HG03108 (cell line): ENCODE measurements at regions not wholly inside any gene's neighbourhood (a gene's known extent, or its start where the extent isn't known, plus 50 kb on each side); places are given as distances from the start of the nearest gene placed in this dataset.

Source experiments
- ATAC-seq: cut with Tn5 transposase; IDR thresholded peaks from one replicate; pipeline ENCODE4 v1.9.1; 2021; ENCODE audit warnings: moderate library complexity; ENCODE audit not compliant: unreplicated experiment

GRCh38 chr2:207286106-207286505 lies 120.4 kb upstream of the KLF7 start:
- ATAC-seq, result no peak

DNA sequence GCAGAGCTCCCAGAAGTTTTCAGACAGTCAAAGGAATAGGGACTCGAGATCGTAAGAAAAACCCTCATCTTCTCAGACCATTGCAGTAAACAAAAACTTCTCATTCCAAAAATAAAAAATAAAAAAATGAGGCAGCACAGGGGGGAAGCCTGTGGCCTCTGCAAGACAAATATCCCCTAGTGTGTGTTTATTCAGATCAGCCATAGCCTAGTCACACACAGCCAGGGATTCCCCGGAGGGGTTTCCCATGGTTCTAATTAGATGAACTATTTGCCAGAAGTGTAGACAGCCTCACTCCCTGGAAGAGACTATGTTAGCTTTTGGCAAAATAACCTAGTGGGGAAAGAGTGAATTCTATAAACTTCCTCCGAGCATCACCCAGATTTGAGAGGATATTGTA lies 122.9 kb upstream of the KLF7 start:
- peak; percentile 47 for ATAC-seq

- no peak for ATAC-seq
Observed at GRCh38 chr2:207289295-207290018, 123.7 kb upstream of the KLF7 start.

DNA sequence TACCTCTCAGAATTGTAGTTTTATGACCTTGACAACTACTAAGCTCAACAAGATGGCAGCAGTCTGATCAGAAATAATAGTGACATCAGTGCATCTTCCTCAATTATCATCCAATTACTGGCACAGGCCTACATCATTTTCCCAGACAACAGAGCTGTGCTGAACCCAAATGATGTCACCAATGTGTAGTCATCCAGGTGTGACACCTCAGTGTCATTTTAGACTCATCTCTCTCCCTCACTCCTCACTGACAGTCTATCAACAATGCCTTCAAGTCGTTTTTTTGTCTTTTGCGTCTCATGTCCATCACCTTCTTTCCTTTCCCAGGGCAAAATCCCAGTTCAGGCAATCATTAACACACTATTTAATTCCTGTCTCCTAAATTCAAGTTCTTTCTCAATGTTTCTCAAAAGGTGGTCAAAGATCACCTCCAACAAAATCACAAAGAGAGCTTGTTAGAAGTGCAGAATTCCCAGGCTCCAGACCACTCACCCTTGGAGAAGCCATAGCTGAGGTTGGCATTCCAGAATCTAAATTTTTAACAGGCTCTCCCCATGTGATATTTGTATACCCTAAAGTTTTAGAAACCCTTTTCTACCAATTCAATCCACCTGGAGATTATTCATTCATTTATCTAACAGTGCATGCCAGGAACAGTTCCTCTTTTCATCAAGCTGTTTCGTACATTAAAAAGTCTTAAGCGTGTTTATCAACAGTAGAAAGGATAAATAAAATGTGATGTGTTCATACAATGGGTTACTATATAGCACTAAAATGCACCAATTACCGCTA lies 125.3 kb upstream of the KLF7 start:
- no peak for ATAC-seq

DNA sequence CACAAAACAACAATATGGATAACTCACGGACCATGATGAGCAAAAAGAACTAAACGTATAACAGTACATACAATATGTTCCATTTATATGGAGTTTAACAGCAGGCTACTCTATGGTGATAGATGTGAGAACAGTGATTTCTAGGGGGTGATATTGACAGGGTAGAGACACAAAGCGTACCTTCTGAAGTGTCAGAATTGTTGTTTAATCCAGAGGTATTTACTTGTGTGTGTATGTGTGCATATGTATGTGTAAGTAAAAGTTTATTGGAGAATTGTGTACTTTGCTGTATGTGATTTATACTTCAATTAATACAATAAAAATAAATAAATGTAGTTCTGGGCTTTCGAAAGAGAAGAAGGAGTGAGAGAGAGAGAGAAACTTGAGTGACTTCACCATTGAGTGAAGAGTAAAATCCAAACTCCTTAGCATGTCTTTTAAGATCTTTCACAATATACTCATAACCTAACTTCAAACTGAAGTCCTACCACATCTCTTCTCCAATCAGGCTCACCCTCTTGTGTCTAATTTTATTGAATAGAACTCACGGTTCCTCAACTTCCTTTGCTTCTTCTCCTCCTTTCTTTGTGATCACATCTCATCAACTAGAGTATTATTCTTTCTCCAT lies 126.0 kb upstream of the KLF7 start:
- no peak for ATAC-seq

DNA sequence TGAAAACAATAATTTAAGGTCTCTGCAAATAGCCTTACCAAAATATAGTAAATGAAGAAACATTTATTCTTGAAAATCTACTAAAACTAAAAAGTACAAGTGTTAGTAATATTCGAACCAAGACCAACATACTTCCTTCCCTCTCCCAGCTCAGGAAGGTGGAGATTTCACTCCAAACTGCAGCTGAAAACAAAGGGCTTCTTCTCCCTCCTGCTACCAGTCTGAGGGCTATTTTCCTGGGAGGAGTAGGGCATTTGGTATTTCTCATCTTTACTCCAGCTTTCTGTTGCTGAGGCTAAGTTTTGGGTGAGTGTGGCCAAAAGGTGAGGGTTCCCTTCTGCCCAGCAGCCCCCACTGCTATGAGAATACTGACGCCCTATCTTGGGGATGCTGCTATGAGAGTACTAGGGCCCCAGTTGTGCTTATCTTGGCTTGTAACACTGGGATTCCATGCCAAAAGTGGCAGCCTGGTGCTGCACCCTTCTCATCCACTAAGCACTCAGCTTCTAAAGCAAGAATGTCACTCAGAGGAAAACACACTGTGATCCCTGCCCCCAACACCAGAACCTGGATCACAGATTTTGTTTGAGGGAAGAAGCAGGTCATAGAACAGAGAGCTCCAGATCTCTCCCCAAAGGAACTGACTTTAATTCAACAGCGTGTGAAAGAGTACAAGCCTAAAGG lies 130.7 kb upstream of the KLF7 start:
- ATAC-seq, result no peak

DNA sequence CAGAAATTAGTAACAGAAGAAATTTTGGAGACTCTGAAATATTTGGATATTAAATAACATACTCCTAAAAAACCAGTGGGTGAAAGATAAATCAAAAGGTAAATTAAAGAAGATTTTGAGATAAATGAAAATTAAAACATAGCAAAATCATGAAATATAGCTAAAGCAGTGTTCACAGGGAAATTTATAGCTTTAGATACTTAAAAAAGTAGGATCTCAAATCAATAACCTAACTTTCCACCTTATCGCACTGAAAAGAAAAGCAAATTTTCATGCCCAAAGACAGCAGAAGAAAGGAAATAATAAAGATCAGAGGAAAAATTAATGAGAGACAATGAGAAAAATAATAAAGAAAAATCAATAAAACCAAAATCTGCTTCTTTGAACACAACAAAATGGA lies 135.1 kb upstream of the KLF7 start:
- no peak for ATAC-seq

DNA sequence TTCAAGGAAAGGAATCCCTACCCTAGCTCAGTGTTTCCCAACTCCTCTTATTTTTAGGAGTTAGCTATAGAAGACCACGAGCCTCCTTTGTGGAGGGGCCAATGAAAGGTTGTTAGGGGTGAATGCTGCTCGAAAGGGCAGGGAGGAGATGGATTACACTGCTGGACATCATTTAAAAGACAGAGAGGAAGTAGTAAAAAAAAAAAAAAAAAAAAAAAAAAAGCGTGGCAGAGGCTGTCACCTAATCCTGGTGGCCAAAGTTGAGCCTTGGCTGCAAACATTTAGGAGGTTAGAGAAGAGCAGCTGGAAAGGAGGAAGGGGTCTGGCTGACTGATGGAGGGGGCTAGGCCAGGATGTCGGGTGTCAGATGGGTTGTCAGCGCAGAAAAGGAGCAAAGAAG lies 139.0 kb upstream of the KLF7 start:
- ATAC-seq, result no peak

DNA sequence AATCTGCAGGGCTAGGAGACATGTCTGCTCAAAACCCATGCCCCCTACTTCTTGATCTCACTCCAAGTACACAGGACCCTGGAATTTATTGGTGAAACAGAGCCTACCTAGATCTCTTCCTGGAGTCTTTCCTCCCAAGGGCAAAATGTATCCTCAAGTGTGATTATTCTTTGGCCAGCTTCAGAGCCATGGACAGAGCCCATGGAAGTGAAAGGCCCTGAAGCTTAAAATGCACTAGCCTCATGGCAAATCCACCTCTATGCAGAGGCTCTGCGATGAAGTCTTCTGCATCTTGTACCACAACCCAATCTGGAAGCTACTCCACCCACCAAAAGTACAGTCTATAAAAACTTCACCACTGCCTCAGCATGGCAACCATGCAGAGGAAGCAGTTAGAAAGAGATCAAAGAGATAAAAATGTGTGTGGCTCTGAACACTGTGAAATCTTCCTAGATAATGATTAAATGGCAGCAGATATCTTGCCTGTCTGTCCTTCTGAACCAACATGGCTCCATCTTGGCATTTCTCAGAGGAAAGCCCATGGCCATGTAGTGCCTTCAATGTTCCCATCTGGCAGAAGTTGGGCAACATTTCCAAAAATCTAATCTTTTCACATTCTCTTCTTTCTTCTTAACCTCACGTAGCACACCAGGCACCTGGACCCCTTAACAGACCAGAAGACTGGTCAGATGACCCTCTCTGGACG lies 142.9 kb upstream of the KLF7 start:
- no peak for ATAC-seq

- peak; percentile 90 for ATAC-seq
Observed at GRCh38 chr2:207311316-207312005, 145.7 kb upstream of the KLF7 start.

- ATAC-seq, result no peak
Observed at GRCh38 chr2:207312006-207312356, 146.2 kb upstream of the KLF7 start.

DNA sequence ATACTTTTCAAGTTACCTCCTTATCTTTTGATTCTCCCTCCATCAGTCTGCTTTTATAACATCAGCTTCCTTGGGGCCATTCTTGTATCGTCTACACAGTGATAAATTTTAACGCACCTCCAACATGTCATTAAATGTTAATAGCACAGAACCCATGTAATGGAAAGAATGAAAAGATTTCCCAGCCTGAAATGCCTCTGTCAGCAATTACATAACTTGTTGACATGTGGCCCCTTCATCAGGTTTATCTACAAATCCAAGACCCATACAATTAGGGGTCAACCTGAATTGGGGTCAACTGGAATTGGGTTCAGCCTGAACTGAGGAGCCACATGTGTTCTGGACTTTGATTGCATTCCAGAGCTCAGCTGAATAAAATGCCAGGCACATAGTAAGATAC lies 148.2 kb upstream of the KLF7 start:
- no peak for ATAC-seq

GRCh38 chr2:207315131-207315530 lies 149.4 kb upstream of the KLF7 start:
- ATAC-seq, result no peak

DNA sequence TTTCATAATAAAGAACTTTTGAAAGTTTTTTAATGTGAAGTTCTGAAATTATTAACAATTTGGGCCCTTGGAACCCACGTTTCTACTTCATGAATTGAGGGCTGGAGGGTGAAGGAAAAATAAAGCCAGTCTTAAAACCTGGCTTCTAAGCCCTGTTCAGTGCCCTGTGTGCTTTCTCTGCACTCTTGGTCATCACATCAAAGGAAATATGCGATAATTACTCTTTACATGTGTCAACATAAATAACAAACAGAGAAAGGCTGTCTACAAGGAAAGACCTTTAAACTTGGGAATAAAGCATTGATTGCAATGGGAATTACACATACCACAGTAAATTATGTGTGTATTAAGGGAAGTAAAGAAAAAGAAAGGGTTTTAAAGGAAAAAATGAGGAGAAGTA lies 150.7 kb upstream of the KLF7 start:
- ATAC-seq, result no peak

DNA sequence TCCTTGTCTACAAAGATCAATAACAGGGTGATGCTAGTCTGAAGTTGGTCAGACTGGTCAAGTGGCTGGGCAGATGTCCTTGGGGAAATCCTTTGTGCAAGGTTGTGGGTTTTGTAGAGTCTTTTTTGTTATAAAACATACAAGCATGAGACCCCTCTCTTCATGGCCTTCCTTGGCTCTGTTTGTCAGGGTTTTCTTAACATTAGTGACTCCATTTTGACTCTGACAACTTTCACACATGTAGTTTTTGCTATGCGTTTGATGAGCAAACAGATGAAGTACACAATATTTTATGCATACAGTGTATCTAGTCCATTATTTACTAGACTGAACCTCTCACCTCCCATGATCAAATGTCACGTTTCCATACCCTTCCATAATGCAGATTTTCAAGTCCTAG lies 151.2 kb upstream of the KLF7 start:
- ATAC-seq, result no peak

DNA sequence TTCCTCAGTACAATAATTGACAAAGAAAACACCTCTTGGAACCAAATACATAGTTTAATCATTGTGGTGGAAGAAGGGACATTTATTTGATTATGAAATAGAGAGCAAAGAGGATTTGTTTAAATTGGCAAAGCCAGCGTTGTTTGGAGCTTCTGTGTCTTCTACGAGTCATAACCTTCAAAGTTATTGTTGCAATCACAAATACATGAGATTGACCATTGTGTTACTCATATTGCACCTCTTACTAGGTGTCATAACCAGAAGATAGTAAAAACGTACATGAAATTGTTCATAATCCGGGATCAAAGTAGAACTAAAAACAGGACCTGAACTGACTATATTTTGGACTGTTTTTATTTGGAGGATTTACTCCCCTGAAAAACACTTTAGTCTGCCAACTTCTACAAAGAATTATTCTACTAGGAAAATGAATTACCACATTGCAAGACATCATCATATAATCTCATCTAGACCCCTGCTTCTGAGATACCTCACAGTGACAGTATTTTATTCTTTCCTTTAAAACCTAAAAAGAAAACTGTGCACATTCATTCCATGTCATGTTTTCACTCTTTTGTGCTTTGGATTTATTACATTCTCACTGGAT lies 151.7 kb upstream of the KLF7 start:
- ATAC-seq, result no peak

DNA sequence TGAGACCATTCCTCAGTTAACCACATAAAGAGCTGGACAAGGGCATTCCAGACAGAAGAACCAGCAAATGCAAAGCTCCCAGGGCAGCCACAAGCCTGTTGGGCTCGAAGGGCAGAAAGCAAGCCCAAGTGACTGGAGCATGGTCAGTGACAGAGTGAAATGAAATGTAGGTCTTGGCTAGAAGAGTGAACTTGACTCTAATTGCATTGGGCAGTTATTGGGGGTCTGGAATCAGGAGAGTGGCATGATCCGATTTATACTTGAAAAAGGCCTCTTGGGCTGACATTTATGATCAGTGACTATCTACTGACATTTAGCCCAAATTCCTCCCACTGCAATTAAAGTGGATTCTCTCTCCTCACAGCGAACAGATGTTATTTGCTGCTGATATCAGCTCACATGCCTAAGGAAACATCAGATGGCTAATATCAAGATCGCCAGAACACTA lies 152.5 kb upstream of the KLF7 start:
- no peak for ATAC-seq

DNA sequence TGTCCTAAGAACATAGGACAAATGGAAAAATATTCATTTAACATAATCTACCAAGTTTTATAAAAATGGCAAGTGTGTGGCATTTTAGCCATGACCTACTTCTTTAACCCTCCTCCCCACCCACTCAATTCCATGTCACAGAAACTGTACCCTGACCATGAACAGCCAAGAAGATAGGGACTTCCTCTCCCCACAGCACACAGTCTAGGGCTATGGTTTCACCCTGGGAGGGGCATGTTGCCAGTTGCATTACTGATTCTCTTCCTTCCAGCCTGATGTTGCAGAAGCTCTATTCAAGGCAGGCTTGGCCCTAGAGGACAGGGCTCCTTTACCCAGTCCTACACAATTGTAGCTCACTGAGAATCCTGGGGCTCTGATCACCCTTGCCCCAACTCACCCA lies 153.6 kb upstream of the KLF7 start:
- no peak for ATAC-seq

GRCh38 chr2:207320381-207321159 lies 154.8 kb upstream of the KLF7 start:
- ATAC-seq, result no peak
